ENCODE measurements at regions not wholly inside any gene's neighbourhood (a gene's known extent, or its start where the extent isn't known, plus 50 kb on each side); places are given as distances from the start of the nearest gene placed in this dataset.

DNA sequence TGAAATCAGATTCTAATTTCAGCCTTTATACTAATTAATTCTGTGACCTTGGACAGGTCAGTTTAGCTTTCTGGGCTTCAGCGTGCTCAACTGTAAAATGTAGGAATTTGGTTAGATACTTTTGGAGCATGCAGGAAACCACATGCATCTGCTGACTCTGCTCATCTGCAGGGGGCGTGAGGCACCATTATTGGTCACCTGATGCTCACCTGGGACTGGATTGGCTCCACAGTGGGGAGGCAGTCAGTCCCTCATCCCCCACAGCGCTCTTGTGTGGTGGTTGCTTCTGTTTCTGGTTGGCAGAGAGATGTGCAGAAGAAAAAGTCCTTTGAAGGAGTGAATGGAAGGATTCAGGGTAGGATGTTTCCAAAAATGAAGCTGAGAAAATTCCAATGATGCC is 150.9 kb upstream of the MTPN start:
- Histone ChIP-seq H3K79me2 (ENCODE audit: low read depth) (no peaks in the 10 kb centered on the region), H3K4me3 (no peak overlapping the region), H3K9me2 (ENCODE audit: insufficient read depth) (no peaks in the 10 kb centered on the region), H3K27me3 (ENCODE audit: insufficient read depth, low read depth) (no peaks in the 10 kb centered on the region), H3K36me3 (ENCODE audit: low read depth) (no peaks in the 10 kb centered on the region), H3K27ac (no peak overlapping the region), H3K4me2 (no peak overlapping the region), H3K9me3 (ENCODE audit: insufficient read depth, low read depth) (no peaks in the 10 kb centered on the region; the same call in 1 of the 2 replicates), H2AFZ (no peak overlapping the region), H4K20me1 (ENCODE audit: insufficient read depth) (no peaks in the 10 kb centered on the region), H3K4me1 (replicated peaks; ENCODE audit: insufficient read depth) (no peaks in the 10 kb centered on the region), H3F3A (ENCODE audit: insufficient read depth, low read depth) (no peaks in the 10 kb centered on the region)
- ChIA-PET CTCF (no interaction called here), POLR2A (ENCODE audit: unreplicated experiment) (no interaction called here)
- no TSS peak for BruUV-seq (replicated peaks)
- intact Hi-C loops (cut with micrococcal nuclease; ENCODE audit: unreplicated experiment): no loop called here
- TF ChIP-seq EZH2 (IDR thresholded peaks at IDR 0.05; ENCODE audit: low read depth): no peak
- TF ChIP-seq, protein P1, sequence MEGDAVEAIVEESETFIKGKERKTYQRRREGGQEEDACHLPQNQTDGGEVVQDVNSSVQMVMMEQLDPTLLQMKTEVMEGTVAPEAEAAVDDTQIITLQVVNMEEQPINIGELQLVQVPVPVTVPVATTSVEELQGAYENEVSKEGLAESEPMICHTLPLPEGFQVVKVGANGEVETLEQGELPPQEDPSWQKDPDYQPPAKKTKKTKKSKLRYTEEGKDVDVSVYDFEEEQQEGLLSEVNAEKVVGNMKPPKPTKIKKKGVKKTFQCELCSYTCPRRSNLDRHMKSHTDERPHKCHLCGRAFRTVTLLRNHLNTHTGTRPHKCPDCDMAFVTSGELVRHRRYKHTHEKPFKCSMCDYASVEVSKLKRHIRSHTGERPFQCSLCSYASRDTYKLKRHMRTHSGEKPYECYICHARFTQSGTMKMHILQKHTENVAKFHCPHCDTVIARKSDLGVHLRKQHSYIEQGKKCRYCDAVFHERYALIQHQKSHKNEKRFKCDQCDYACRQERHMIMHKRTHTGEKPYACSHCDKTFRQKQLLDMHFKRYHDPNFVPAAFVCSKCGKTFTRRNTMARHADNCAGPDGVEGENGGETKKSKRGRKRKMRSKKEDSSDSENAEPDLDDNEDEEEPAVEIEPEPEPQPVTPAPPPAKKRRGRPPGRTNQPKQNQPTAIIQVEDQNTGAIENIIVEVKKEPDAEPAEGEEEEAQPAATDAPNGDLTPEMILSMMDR (conservative IDR thresholded peaks at IDR 0.05): no peak
- DNase-seq: no peak

DNA sequence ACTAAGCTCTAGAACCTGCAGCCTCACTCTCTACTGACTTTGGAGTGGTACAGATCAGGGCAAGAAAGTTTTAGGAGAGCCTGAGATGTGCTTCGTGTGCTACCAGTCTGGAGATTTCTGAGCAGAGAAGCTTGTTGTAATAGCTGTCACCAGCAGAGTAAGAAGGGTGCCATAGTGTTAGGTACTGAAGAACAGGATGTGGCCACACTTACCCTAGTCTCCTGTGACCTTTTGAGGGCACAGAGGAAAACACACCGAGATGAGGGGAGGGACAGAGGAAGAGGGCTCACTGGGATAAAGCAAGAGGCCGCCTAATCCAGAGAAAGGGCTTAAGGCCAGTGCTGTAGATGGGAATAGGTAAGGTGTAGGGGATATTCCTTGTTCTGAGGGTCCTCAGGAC is 146.2 kb upstream of the MTPN start:
- no peaks in the 10 kb centered on the region for H4K20me1 ChIP-seq (ENCODE audit: insufficient read depth)
- H3K4me3 ChIP-seq: no peak overlapping the region
- intact Hi-C loops (cut with micrococcal nuclease; ENCODE audit: unreplicated experiment): no loop called here
- no peaks in the 10 kb centered on the region for H3K36me3 ChIP-seq (ENCODE audit: low read depth)
- H3K27ac ChIP-seq: no peak overlapping the region
- H3K4me1 ChIP-seq (replicated peaks; ENCODE audit: insufficient read depth): no peaks in the 10 kb centered on the region
- H2AFZ ChIP-seq: no peak overlapping the region
- H3K27me3 ChIP-seq (ENCODE audit: insufficient read depth, low read depth): no peaks in the 10 kb centered on the region
- H3K9me3 ChIP-seq (ENCODE audit: insufficient read depth, low read depth): no peaks in the 10 kb centered on the region
- no TSS peak for BruUV-seq (replicated peaks)
- no peak for DNase-seq
- H3K9me2 ChIP-seq (ENCODE audit: insufficient read depth): no peaks in the 10 kb centered on the region
- no peak overlapping the region for H3K4me2 ChIP-seq
- ChIA-PET CTCF (no interaction called here), POLR2A (ENCODE audit: unreplicated experiment) (no interaction called here)
- H3F3A ChIP-seq (ENCODE audit: insufficient read depth, low read depth): no peaks in the 10 kb centered on the region
- TF ChIP-seq, protein P1 (conservative IDR thresholded peaks at IDR 0.05): no peak
- no peak for TF ChIP-seq EZH2 (IDR thresholded peaks at IDR 0.05; ENCODE audit: low read depth)
- H3K79me2 ChIP-seq (ENCODE audit: low read depth): no peaks in the 10 kb centered on the region

DNA sequence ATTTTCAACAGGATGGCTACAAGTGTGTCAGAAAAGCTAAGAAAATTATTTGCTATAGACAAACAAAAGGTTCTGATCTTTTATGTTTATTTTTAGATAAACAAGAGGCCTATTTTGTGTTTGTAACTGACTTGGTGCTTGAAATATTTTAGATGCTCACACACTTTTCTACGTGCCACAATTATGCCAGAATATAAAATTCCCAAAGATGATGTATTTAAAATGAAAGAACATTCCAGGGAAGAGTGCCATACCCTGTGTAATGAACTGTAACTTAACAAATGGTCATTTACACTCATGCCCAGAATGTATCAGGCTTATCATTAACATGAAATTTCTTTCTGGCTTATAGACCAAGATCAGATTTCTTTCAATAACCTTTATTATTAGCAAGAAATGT is 144.9 kb upstream of the MTPN start:
- H3K79me2 ChIP-seq (ENCODE audit: low read depth): no peaks in the 10 kb centered on the region
- H3K27me3 ChIP-seq (ENCODE audit: insufficient read depth, low read depth): no peaks in the 10 kb centered on the region
- ChIA-PET CTCF (no interaction called here), POLR2A (ENCODE audit: unreplicated experiment) (no interaction called here)
- H3K9me2 ChIP-seq (ENCODE audit: insufficient read depth): no peaks in the 10 kb centered on the region
- no peak overlapping the region for H2AFZ ChIP-seq
- H4K20me1 ChIP-seq (ENCODE audit: insufficient read depth): no peaks in the 10 kb centered on the region
- no peaks in the 10 kb centered on the region for H3K9me3 ChIP-seq (ENCODE audit: insufficient read depth, low read depth)
- intact Hi-C loops (cut with micrococcal nuclease; ENCODE audit: unreplicated experiment): no loop called here
- no peak for DNase-seq
- no peak overlapping the region for H3K4me3 ChIP-seq
- no peak overlapping the region for H3K27ac ChIP-seq
- BruUV-seq (replicated peaks): no TSS peak
- no peak overlapping the region for H3K4me2 ChIP-seq
- no peaks in the 10 kb centered on the region for H3K36me3 ChIP-seq (ENCODE audit: low read depth)
- no peaks in the 10 kb centered on the region for H3F3A ChIP-seq (ENCODE audit: insufficient read depth, low read depth)
- TF ChIP-seq EZH2 (IDR thresholded peaks at IDR 0.05; ENCODE audit: low read depth): no peak
- TF ChIP-seq, protein P1 (conservative IDR thresholded peaks at IDR 0.05): no peak
- H3K4me1 ChIP-seq (replicated peaks; ENCODE audit: insufficient read depth): no peaks in the 10 kb centered on the region

Measured in PC-9 (cell line).